HS-5 (cell line): ENCODE measurements at regions not wholly inside any gene's neighbourhood (a gene's known extent, or its start where the extent isn't known, plus 50 kb on each side); places are given as distances from the start of the nearest gene placed in this dataset.
A peak's percentile ranks its signal among the peaks of the same experiment; 100 is the strongest.
"Not testable (repeated sequence)": the region's sequence is repeated elsewhere in the genome, so short reads cannot be mapped to it uniquely, and the experiment has no call there.

Experiments
- DNase-seq: peaks from one replicate; pipeline ENCODE4 v3.0.0-alpha.2; 2012; ENCODE audit warnings: low read depth

DNA sequence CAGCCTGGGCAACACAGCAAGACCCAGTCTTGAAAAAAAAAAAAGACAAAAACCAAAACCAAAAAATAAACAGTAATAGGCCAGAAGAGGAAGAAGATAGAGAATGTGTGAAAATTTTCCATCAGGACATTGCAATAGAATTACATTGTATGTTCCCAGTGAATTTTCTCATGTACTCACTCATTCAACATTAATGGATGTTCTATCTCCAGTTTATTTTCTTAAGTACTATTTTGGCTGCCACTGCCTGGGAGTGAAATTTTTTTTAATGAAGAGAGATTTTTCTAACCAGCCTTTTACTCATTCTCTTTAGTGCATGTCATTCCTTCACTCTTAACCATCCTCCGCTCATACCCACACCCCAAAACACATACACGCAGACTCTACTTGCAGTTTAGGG, 282.8 kb downstream of the ALDH8A1 start:
- DNase-seq, result no peak

DNA sequence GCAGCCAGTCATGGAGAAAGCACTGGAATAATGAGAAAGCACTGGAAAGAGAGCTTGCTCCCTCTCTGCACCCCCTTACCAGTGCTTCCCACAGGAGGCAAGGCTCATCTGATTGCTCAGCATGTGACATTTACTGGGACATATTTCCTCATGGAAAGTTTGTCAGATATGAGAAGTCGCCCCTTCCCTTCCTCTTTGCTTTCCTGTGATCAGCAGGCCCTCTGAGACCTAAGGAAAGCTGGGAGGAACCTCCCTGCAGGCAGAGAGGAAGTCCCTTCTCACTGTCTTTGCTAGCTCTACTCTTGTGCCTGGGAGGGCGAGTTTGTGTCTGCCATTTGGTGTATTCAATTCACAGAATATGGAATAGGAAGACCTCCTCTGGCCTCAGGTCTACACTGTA, 283.8 kb downstream of the ALDH8A1 start:
- no peak for DNase-seq

DNA sequence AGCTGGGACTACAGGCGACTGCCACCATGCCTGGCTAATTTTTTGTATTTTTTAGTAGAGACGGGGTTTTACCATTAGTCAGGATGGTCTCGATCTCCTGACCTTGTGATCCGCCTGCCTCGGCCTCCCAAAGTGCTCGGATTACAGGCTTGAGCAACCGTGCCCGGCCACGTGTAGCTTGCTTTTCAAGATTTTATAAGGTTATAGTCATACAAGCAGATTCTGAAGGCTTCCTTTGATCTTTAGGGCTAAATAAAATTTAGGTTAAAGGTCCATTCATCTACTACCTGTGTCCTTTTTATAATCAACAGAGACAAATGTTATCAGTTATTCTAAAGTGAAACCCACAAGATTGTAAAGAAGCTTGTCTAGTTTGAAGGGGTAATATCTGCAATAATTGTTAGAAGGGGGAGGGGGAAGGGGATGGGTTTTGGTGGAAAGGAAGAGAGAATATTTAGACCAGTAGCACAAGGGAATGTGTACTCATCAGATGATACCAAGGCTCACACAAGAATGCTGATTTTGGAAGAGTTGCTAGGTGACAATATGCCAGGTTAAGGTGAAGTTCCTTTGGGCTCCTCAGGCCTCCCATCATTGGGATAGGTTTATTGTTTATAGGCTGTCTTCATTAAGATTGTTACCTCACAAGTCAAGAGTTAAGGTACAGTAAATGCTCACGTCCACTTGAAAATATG, 284.7 kb downstream of the ALDH8A1 start:
- DNase-seq, result no peak

DNA sequence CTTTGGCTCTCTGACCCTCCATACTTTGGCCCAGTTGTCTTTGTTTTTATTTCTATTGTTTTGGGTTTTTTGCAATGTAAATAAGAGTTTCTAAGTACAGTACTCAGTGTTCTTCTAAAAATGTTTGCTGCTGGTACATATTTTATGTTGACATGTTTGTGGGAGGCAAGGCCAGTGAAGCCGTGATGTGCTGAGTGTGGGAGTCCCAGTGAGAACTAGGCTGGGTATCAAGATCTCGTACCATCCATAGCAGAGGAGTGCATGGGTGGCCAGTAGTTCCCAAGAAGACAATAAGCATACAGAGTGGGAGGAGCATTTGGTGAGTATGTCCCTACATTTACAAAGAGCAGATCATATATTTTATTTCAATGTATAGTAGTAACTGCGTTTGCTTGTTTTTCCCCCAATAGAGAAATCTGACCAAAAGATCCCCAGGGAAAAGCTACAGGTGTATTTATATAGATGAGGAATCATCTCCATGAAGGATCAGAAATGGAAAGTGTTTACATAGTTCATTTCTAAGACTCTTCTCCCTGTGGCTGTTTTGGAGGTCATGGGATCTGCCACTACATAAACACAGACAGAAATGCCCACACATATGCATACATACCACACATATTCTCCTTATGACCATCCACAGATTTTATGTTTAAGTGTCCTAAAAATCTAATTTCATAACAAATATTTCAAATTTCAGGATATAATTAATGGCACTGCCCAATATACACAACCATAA, 285.9 kb downstream of the ALDH8A1 start:
- DNase-seq, result no peak

DNA sequence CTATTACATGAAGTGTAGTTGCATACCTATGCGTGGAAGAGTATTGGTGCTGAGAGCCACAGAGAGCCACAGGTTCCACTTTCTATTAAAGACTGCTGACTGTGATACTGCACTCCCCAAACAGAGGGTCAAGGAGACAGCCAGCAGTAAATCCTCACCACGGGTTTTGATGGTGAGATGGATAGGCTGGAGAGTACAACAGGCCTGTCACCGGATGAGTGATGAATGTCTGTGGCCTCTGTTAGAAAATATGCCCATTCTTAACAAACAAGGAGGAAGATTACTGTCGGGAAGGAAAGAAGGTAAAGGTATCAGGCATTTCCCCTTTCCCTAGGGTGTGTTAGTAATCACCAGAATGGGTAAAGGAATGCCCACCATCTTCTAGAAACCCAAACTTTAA, 286.5 kb downstream of the ALDH8A1 start:
- no peak for DNase-seq

DNA sequence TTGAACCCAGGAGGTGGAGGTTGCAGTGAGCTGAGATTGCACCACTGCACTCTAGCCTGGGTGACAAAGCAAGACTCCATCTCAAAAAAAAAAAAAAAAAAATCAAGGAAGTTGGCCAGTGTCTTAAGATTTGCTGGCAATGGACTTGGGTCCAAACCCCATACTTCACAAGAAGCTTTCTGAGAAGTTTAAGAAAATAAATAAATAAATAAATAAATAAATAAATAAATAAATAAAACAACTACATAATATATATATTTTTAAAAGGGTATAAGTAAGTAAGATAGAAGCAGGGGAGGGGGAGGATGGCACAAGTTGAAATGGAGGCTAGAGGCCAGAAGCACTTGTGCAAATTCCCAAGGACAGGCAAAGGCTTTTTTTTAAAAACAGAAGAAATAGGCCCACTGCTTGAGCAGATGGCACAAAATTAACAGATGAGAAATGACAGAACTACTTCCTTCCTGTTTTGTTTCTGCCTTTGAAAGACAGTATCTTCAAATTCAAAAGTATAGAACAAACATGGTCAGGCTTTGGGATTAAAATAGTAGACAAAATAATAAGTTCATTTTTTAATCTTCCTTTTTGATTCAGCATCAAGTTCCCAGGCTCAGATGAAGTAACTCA, 287.7 kb downstream of the ALDH8A1 start:
- no peak for DNase-seq

DNA sequence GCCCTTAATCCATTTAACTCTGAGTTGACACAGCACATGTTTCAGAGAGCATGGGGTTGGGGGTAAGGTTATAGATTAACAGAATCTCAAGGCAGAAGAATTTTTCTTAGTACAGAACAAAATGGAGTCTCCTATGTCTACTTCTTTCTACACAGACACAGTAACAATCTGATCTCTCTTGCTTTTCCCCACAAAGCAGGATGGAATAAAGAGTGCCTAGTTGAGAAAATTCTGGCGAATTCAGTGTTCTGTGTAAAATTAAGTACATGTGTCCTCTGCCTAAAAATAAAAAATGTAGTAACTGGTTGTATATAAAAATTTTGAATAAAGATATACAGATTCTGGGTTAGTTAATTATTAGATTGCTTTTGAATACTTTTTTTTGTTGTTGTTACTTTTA, 290.0 kb downstream of the ALDH8A1 start:
- DNase-seq, result not testable (repeated sequence)

DNA sequence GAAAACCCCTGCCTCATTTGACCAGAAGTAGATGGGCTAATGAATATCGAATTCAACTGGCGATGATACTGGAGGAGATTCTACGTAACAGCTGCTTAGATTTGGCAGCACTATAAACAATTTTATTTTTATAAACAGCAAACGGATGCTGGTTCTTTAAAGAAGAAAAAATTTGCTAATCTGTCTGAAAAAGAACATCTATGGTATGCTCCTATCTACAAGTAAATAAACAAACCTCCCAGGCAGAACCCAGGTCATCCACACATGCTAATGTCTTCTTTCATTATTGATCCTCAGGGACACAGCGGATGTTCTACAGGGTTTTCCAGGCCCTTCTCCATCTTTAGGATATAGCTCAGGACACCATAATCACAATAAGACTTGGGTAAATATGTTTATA, 291.3 kb downstream of the ALDH8A1 start:
- DNase-seq, result no peak

DNA sequence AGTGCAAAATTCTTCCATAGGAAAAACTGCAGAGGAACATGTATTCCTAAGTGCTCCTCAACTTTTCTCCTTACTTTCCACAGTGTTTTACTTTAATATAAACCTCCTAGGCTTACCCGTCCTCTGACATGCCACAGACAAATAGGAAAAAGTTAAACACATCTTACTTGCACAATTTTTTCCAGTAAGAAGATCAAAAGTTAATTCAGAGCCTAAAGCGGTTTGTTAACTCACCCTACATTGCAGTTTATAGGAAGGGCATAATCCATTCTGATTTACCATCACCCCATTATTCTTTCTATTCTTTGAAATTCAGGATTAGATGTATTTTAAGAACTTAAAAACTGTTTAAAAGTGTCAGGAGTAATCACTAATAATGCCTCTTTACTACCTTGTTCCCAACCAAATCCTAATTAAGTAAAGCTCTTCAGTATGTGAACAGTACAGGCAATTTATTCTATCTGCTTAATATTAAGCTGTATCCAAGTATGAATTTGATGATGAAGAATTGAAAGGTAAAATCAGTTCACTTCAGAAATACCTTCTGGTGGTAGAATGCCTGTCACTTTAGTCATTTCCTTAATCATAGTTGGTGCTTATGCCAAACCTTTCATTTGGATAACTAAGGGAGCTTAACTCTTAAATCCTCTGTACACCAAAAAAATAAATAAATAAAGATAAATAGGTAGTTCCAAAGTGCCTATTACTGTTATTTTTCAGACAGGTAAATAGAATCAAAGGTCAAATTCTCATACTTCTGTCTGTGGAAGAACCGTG, 292.0 kb downstream of the ALDH8A1 start:
- DNase-seq, result no peak

DNA sequence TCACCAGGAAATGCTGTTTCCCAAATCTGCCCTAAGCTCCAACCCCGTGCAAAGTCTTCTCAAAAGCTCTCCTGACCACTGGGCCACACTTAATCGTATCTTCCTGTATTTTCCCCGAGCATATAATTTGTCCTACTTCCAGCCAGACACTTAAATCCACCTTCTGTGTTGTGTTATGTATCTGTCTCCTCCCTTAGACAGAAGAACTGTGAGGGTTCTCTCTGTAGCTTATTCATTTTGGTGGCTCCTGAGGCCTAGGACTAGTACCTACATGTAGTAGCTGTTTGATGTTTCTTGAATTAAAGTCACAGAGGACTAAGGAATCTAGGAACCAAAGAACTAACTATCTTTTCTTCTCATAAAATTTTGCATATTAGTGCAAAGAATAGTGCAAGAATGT, 292.6 kb downstream of the ALDH8A1 start:
- DNase-seq, result no peak

DNA sequence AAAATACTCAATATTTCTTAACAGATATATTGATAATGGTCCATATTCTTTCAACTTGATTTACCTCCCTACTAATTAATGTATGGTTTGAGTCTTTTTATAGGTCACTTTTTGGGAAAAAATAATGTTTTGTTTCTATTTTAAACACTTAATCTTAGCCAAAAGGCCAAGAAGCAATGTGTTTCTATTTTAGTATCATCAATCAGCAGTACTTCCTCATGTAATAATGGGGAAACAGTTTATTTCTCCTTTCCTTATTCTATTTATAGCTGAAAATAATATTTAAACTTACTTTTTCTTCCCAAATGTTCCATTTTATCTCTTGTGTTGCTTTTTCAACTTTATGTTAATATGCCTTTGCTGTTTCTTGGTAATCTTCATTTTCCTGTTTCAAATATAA, 295.1 kb downstream of the ALDH8A1 start:
- DNase-seq, result no peak

DNA sequence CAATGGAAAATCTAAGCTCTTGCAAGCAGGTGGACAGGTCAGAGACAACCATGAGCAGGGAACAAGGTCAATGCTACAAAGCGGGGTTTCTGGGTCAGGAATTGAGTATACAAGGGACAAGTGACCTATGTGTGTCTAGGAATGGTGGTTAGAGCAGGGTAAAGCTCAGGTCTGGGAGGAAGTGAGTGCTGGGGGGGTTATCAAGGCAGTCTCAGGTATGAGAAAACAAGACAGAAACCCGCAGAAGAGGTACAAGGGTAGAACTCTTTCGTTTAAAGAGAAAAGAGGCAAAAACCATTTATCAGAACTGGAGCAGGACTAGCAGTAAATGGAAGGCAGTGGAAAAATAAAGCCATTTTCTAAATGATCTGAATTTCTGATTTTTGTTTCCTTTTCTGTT, 298.4 kb downstream of the ALDH8A1 start:
- no peak for DNase-seq

DNA sequence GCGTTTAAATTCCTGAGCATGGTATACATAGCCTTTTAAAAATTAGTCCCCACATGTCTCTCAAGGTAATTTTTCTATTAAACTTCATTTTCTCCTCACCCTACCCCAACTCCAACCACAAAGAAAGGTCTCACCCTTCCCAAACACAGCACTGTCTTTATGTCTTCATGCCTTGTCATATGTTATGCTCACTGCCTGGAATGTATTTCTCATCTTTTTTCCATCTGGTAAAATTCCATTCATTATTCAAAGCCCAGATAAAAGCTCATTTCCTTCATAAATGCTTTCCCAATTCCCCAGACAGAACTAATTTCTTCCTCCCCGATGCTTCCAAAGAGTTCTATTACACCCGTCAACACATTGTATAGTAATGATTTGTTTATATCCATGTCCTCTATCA, 302.0 kb downstream of the ALDH8A1 start:
- no peak for DNase-seq

DNA sequence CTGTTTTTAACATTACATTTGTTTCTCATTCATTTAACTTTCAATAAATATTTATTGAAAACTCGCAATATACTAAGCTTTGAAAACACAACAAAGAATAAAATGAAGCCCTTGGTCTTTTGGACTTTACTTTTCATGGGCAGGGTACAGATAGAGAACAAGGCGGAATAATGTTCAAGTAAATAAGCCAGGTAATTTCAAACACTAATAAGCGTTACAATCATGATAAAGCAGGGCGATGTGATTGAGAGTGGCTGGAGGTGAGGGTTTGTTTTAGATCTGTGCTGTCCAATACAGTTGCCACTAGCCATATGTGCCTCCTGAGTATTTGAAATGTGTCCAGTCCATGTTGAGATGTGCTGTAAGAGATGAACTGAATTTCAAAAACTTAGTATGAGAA, 307.1 kb downstream of the ALDH8A1 start:
- DNase-seq, result no peak

DNA sequence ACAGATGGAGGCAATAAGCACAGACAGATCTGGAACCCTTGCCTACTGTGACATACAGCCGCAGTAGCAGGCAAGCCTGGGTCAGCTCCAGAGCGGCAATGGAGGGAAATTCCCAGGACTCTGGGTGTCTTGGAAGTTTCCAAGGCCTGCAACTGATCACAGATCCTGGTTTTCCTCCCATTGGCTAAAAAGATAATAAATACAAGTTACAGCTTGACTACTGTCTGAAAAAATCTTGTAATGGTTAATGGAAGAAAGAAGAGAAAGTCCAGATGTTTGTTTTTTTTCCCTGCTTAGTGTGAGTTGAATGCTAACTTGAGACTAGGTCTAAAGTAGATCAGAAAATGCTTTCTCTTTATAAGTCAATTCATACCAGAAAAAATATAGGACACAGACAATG, 307.6 kb downstream of the ALDH8A1 start:
- DNase-seq, result no peak

DNA sequence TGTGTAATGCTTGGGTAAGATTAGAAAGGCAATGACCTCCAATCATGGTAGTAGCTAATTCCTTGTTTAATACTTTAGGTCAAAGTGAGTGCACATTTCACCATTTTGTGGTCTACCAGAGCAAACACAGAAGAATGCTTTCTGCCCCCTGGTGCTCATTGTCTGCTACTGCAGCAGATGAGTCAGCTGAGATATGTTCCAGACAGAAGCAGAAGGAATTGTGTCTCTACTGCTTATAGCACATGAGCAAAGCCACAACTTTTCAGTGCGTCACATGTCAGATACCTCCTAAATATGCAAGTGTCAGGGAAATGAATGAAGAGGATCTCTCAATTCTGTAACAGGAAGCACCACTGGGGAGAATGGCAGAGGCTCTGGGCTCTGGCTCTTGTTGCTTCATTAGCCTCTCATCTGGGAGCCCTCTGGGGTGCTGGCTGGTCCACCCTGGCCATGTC, 308.9 kb downstream of the ALDH8A1 start:
- peak; percentile 86 for DNase-seq

DNA sequence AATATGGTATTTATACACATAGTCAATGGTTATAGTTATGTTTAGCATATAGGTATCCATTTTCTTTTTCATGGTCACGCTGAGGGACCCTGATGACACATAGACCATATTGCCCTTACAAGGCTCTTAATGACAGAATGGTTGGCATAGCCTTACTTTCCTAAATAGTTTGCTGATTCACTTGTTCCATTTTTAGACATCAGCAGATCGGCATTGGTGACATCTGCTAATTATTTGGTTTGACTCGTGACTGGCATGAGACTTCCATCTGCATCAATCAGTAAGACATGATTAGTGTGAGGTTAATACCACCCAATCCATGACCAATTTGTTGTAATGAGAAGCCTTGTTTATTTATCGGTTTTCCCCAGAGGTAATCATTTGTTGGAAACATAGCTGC, 309.7 kb downstream of the ALDH8A1 start:
- no peak for DNase-seq

DNA sequence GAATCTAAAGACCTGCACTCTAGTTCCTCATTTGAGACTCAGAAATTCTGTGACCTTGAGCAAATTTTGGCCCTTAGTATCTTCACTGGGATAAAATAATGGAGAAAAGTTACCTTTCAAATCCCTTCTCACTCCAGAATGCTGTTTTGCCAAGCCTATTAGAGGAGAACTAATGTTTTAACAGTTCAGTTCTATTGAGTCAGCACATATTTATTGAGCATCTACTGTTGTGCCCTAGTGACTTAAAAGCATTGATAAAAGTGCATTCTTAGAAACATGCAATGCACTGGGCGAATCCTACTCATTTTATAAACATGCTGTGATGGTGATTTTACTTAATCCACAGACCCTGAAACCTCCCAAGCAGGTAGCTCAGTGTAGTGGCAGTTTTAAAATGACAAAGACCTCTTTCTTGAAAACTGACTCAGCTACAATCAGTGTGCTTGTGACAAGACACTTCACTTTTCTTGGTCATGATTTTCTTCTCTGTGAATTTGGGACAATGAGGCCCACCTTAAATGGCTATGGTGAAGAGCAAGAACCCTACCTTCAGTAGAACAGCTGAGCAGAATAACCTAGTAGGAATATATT, 312.0 kb downstream of the ALDH8A1 start:
- no peak for DNase-seq

DNA sequence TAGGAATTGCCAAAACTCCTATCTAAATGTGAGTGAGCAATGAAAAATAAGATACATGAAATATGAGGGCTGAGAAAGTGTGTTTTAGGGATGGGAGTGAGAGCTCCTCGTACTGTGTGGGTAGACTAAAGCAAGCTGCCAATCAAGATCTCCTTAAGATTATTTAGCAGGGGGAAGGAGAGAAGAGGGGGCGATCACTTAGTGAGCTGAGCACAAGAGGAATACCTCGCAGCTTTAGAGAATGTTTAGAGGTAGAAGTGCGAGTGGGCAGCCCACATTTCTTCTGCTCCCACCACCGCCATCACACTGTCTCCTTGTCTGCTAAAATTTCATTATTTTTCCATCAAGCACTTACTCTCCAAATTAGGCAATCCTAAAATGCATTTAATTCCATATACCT, 312.6 kb downstream of the ALDH8A1 start:
- no peak for DNase-seq

DNA sequence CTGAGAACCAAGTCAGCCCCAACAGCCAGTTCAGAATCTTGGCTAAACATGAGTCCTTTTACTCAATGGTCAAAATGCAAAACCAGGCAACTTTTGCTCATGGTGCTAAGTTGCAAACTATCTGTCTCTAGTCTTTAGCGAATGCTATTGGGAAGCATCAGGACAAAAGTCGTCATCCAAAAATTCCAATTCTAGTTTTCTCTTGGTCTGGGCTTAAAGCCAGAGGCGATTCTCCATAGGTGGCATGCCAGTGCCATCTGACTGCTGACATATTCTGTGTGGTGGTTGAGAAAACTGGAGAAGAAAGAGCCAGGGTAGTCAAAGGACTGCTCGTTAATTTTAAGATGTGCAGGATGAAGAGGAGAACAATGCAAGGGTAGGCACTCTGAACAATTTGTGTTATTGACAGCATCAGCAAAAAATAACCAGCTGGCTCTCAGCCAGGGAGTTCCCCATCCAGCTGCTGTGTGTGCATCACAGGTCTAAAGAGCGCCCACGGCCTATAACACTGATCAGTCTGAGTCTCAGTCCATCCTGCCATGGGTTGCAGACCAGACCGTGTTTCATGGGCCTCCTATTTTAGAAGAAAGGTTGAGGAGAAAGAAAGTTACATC, 313.6 kb downstream of the ALDH8A1 start:
- no peak for DNase-seq

DNA sequence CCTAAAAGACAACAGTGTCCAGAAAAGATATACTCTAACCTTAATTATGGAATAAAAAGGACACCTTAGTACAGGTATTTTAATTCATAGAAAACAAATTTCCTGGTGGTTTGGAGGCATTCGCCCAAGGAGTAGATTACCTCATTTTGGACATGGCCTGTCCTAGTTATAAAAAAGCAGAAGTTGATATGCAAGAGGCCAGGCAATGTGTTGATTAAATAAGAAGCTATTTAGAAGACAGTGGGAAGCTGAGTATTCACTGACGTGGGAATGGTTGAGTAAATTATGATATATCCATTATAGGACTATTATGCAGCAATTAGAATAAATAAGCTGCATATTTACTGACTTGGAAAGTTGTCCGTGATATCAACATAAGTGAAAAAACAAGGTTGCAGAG, 314.9 kb downstream of the ALDH8A1 start:
- no peak for DNase-seq

DNA sequence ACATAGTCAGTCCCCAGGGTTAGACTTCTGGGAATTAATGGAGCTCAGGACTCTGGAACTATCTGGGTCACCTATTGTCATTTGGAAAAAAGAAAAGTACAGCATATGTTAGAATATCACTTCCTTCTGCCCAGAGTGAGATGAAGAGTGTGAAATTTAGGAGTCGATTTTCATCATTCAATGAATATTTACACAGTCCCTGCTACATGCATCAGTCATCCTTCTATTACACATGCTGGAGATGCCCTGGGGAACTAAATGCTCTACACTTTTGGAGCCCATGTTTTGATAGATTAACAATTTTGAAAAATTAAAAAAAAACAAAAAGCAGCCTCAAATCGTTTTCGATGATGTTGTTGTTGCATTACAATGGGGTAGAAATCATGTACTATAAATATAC, 315.4 kb downstream of the ALDH8A1 start:
- no peak for DNase-seq
